ENCODE measurements at regions not wholly inside any gene's neighbourhood (a gene's known extent, or its start where the extent isn't known, plus 50 kb on each side); places are given as distances from the start of the nearest gene placed in this dataset.

GRCh38 chr17:45640141-45640850, 143.8 kb upstream of the CRHR1 start:
- Histone ChIP-seq H3K9me1 (ENCODE audit: insufficient read depth, low read length) (no peaks in the 10 kb centered on the region), H4K5ac (ENCODE audit: low read depth, low read length) (no peak overlapping the region), H2AFZ (replicated peaks; ENCODE audit: low read length, poor library complexity) (no peak overlapping the region), H3K9me3 (ENCODE audit: control insufficient read depth, insufficient read depth, low read length) (no peaks in the 10 kb centered on the region), H3K9ac (ENCODE audit: low read depth, low read length) (no peak overlapping the region), H3K4me3 (ENCODE audit: insufficient read depth, low read depth, low read length) (no peak overlapping the region), H3K56ac (ENCODE audit: extremely low read depth, insufficient read depth, low read length) (no peak overlapping the region), H3K23ac (ENCODE audit: low read depth, low read length) (no peak overlapping the region), H3K4me2 (ENCODE audit: low read depth, low read length) (no peak overlapping the region), H2BK5ac (ENCODE audit: low read depth, low read length, poor library complexity, severe bottlenecking) (no peak overlapping the region), H4K20me1 (ENCODE audit: insufficient read depth, low read length) (peaks cover 3% of the 10 kb centered on the region; the same call in 1 of the 2 replicates), H3K27ac (ENCODE audit: insufficient read depth, low read length) (no peak overlapping the region), H3K4ac (ENCODE audit: low read depth, low read length) (no peak overlapping the region), H4K91ac (ENCODE audit: insufficient read depth, low read depth, low read length) (no peak overlapping the region), H3K79me1 (ENCODE audit: low read depth in 1 of 2, low read length in 2 of 2) (no peaks in the 10 kb centered on the region), H3K36me3 (ENCODE audit: control insufficient read depth, insufficient read depth, low read length) (peaks cover 4% of the 10 kb centered on the region), H3K14ac (replicated peaks; ENCODE audit: low read depth, low read length) (no peak overlapping the region), H2BK20ac (ENCODE audit: low read depth, low read length) (no peak overlapping the region), H2AK9ac (replicated peaks; ENCODE audit: low read depth, low read length, poor library complexity) (no peak overlapping the region), H2BK15ac (ENCODE audit: low read depth, low read length) (no peak overlapping the region), H3K4me1 (ENCODE audit: control insufficient read depth, insufficient read depth, low read length) (no peaks in the 10 kb centered on the region), H4K8ac (ENCODE audit: low read depth in 2 of 2, low read length in 2 of 2) (no peak overlapping the region), H3K18ac (ENCODE audit: low read depth, low read length) (no peak overlapping the region), H3K27me3 (ENCODE audit: control insufficient read depth, insufficient read depth, low read length) (no peaks in the 10 kb centered on the region; the same call in 1 of the 2 replicates), H2AK5ac (ENCODE audit: low read depth, low read length) (no peak overlapping the region), H2BK120ac (ENCODE audit: low read depth, low read length) (no peak overlapping the region)
- in situ Hi-C loops (cut with MboI; ENCODE audit: low sequenced_read_pairs) (loop anchor here (5.0 kb wide), 1 partner anchor 192 kb away; no protein-coding TSS in a partner anchor), intact Hi-C loops (cut with micrococcal nuclease) (loop anchor here (1.0 to 5.0 kb wide), 3 partner anchors 192 to 307 kb away; no protein-coding TSS in a partner anchor), dilution Hi-C loops (cut with HindIII; ENCODE audit: low sequenced_read_pairs, unreplicated experiment) (loop anchor here (25.0 kb wide), 1 partner anchor 222 kb away; no protein-coding TSS in a partner anchor)
- CTCF ChIA-PET = interaction anchor here (0.6 to 1.9 kb wide), 10 partner anchors 10 to 215 kb away, joined by 3 to 11 read pairs (median 4); no protein-coding TSS in a partner anchor
- TF ChIP-seq CEBPB (IDR thresholded peaks at IDR 0.05; ENCODE audit: low read depth, low read length) = no peak
- TF ChIP-seq SMC3 (IDR thresholded peaks at IDR 0.05; ENCODE audit: low read depth, low read length) = peak; percentile 80
- TF ChIP-seq RAD21 (IDR thresholded peaks at IDR 0.05; ENCODE audit: low read length) = peak; percentile 94
- TF ChIP-seq MAZ (IDR thresholded peaks at IDR 0.05; ENCODE audit: borderline replicate concordance, low read depth, low read length) = no peak; the same call in 1 of the 2 replicates
- TF ChIP-seq CTCF (conservative IDR thresholded peaks at IDR 0.05; ENCODE audit: low read depth, low read length) = peak; percentile 97
- no peak for TF ChIP-seq FOS (IDR thresholded peaks at IDR 0.05; ENCODE audit: low read depth, low read length)
- DNase-seq (peak; percentile 76), ATAC-seq (ENCODE audit: low read depth) (peak; percentile 98)
- BruUV-seq (replicated peaks) = no TSS peak
- POLR2A ChIA-PET (ENCODE audit: unreplicated experiment) = no interaction called here
- WGBS, 2 experiments (ENCODE audit: extremely low coverage in 2 of 2, insufficient read length in 1 of 2) = 0% methylated on average over 2 of the region's 3 CpGs; no CpG with 5 or more reads in 1 of the 2 experiments
